GM19023 (cell line): ENCODE measurements at regions not wholly inside any gene's neighbourhood (a gene's known extent, or its start where the extent isn't known, plus 50 kb on each side); places are given as distances from the start of the nearest gene placed in this dataset.

Experiments used
- ATAC-seq: cut with Tn5 transposase; IDR thresholded peaks from one replicate; pipeline ENCODE4 v1.9.1; 2021; ENCODE audit warnings: mild to moderate bottlenecking, moderate library complexity; ENCODE audit not compliant: unreplicated experiment

DNA sequence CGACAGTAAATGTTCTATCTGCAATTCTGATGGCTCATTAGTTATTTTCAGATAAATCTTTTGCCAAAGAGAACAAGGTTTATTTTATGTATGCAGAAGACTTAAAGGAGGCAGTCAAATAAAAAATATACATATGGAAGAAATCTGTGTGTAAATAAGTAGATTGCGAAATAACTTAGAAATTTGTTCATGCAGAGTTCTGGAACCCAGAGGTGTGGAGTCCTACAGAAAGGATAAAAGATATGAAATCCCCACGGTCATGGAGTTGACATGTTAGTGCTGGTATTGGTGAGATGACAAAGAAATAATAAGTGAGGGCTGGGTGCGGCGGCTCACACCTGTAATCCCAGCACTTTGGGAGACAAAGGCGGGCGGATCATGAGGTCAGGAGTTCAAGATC, 111.2 kb upstream of the CFAP20DC start:
- no peak for ATAC-seq

GRCh38 chr3:59160133-59160746, 110.4 kb upstream of the CFAP20DC start:
- ATAC-seq, result no peak

DNA sequence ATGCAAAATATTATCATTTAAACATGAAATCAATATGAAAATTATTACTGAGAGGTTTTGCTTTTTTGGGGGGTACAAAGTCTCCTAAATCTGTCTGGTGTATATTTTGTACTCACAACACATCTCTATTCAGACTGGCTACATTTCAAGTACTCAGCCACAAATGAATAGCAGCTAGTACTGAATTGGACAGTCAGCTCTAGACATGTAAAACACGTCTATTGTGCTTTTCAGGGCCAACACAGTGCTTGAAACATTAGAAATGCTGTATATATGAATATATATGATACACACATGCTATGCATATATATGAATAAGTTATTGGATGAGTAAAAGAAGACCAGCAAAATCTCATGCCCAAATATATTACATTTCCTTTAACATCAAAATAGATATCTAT, 103.8 kb upstream of the CFAP20DC start:
- no peak for ATAC-seq

GRCh38 chr3:59152943-59153342, 103.1 kb upstream of the CFAP20DC start:
- no peak for ATAC-seq

DNA sequence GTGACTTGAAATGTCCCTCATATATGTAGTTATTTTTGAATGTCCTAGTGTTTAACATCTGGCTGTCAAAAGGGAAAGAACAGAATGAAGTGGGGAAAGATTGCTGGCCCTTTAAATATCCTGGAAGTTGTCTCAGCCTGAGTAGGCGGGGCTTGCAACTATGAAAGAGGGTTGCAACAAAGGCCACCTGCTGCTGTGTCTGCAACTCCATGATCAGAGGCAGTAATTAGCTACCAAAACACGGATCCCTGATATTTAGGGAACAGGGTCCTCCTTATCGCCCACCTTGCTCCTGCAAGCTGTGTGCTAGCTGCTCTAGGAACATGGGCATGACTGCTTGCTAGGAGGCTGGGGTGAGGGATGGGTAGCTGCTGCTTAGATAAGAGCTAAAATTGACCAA, 100.2 kb upstream of the CFAP20DC start:
- ATAC-seq, result no peak

- no peak for ATAC-seq
These were observed 99.3 kb upstream of the CFAP20DC start for GRCh38 chr3:59149166-59149565.

- no peak for ATAC-seq
These were observed 93.6 kb upstream of the CFAP20DC start for GRCh38 chr3:59143447-59143846.

GRCh38 chr3:59142556-59142955, 92.7 kb upstream of the CFAP20DC start:
- no peak for ATAC-seq

DNA sequence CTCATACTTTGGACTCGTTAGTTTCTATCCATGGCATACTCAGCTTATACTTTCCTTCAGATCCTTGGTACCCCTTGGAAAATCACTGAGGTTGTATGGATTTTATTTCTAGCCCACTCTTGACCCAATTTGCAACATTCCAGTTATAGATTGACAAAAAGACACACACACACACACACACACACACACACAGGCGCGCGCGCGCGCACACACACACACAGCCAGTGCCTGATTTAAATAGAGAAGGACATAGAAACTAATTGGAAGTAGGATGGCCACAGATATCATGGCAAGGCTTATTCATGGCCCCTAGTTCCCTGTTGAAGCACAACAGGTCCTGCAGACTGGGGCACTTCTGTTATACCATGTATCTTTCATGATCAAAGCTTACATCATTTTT, 89.1 kb upstream of the CFAP20DC start:
- ATAC-seq, result no peak

- no peak for ATAC-seq
These were observed 87.6 kb upstream of the CFAP20DC start for GRCh38 chr3:59137415-59137814.

DNA sequence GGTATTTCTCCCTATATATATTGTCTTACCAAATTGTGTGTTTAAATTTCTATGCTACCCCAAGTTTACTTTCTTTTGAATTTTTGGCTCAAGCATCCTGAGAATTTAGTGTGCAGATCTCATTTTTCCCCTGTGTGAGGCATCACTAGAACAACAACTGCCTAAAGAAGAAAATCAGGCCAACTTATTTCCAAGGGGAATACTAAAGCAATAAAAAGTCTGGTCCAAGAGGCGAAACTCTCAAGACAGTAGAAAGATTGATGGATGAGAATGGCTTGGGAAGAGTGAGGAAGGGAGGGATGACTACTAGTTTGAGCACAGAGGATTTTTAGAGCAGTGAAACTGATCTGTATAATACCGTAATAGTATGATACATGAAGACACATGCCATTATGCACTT, 86.3 kb upstream of the CFAP20DC start:
- no peak for ATAC-seq

- no peak for ATAC-seq
These were observed 85.3 kb upstream of the CFAP20DC start for GRCh38 chr3:59135096-59135495.

- ATAC-seq, result no peak
These were observed 83.5 kb upstream of the CFAP20DC start for GRCh38 chr3:59133311-59133710.

DNA sequence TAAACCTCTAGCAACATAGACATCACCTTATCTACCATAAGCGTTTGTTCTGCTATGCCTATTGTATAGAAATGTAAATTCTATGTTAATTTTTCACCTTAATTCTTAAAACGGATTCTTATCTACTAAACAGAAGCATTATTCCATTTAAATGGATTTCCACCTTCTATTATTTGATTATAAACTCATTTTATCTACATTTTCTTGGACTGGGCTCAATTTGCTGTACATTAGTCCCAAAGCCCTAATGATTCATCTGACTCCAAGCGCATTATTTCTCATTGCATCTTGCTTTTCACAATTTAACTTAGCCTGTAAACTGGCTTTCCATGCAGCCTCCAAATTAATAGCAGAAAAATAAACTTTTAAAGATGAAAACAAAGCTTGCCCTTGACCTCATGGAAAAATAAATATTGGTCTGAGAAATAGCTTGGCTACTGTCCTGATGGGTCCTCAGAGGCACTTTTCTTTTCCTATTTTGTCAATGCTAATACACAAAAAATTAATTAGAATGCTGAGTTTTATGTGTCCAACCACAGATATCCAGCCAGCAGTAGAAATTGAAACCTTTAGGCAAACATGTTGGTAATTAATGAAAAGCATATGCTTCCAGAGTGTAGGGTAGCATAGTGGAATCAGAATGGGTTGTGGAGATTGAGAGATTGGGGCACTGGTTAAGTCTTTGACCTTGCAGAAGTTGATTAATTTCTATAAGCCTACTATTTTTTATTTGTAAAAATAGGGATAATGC, 81.4 kb upstream of the CFAP20DC start:
- ATAC-seq, result no peak

- ATAC-seq, result no peak
These were observed 78.9 kb upstream of the CFAP20DC start for GRCh38 chr3:59128685-59129084.

GRCh38 chr3:59127071-59127470, 77.2 kb upstream of the CFAP20DC start:
- ATAC-seq, result no peak

DNA sequence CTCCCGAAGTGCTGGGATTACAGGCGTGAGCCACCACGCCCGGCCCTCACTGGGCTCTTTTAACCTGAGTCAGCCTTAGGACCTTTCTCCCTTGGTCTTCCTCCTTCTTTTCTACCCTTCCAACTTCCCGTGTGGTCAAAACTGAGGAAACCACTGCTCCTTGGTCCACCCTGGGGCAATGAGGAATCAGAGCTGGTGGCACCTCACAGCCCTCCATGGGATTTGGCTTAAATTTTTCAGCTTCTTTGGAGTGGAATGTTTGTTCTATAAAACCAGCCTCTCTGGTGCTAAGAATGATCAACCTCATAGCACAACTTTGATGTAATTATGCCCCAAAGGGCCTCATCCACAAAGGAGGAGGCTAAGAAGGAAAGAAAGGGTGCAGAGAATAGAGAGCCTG, 76.6 kb upstream of the CFAP20DC start:
- ATAC-seq, result no peak

DNA sequence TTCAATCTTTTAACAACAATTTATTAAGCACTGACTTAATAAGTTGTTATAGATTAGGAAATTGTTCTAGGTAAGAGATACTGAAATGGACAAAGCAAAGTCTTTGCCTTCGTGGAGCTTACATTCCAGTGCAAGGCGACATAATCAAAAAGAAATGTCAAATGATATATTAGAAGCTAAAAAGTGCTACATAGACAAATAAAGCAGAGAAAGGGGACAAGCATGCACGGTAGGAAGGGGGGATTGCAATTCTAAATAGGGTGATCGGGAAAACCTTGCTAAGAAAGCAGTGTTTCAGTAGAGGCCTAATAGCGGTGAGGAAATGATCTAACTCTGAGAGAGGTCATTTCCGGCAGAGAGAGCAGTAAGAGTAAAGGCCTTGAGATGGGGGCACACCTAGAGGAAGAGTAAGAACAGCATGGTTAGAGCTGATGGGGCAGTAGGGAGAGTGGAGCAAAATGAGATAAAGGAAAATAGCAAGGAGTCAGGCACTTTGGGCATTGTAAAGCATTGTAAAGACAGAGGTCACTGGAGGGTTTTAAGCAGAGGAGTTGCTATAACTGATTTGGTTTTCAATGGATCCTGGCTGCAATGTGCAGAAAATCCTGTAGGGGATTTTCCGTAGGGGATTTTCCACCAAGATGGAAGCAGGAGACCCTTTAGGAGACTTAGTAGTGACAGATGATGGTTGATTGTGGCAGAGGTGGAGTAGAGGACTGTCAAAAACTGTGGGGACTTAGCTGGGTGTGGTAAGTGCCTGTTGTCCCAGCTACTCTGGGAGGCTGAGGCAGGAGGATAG, 71.7 kb upstream of the CFAP20DC start:
- no peak for ATAC-seq

- no peak for ATAC-seq
These were observed 69.1 kb upstream of the CFAP20DC start for GRCh38 chr3:59118928-59119327.

DNA sequence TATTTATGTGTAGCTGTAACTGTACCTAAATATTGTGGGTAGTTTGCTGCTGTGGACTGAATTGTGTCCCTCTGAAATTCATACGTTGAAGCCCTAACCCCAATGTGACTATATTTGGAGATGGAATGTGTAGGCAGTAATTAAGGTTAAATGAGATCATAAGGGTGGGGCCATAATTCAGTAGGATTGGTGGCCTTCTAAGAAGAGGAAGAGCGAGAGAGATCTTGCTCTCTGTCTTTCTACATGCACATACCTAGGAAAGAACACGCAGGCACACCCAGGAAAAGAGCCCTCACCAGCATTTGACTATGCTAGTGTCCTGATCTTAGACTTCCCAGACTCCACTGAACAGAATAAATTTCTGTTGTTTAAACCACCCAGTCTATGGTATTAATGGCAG, 67.6 kb upstream of the CFAP20DC start:
- no peak for ATAC-seq

- ATAC-seq, result no peak
These were observed 66.4 kb upstream of the CFAP20DC start for GRCh38 chr3:59116233-59116537.
